Neural cell (in vitro differentiated cells): ENCODE measurements at regions not wholly inside any gene's neighbourhood (a gene's known extent, or its start where the extent isn't known, plus 50 kb on each side); places are given as distances from the start of the nearest gene placed in this dataset.

Experiments
- EZH2 ChIP-seq: fragments of 200-600, 300-800 bp; shearing (Covaris generic), sonication (generic); IDR thresholded peaks from 2 replicates; pipeline ENCODE4 v1.6.1; 2014; ENCODE audit warnings: antibody characterized with exemption, low read length, borderline replicate concordance, mild to moderate bottlenecking; ENCODE audit not compliant: insufficient read depth, poor library complexity, severe bottlenecking
- POLR2AphosphoS5 ChIP-seq: IDR thresholded peaks from 2 replicates; pipeline ENCODE4 v1.6.1; 2012
- RAD21 ChIP-seq: fragments of 450-650 bp; conservative IDR thresholded peaks from 2 replicates; pipeline ENCODE4 v1.6.1; 2014; ENCODE audit warnings: antibody characterized with exemption, mild to moderate bottlenecking, moderate library complexity
- REST ChIP-seq: IDR thresholded peaks from 2 replicates; pipeline ENCODE4 v1.6.1; 2012; ENCODE audit warnings: borderline replicate concordance
- TAF1 ChIP-seq: IDR thresholded peaks from 2 replicates; pipeline ENCODE4 v1.6.1; 2012; ENCODE audit warnings: low read depth
- TF ChIP-seq, protein P1 (sequence below): fragments of 450-650 bp; IDR thresholded peaks from 2 replicates; pipeline ENCODE4 v1.5.1; 2014; ENCODE audit warnings: antibody characterized with exemption, mild to moderate bottlenecking, moderate library complexity; ENCODE audit not compliant: poor library complexity, severe bottlenecking

- TF ChIP-seq EZH2 = no peak
- TF ChIP-seq REST = no peak
- no peak for TF ChIP-seq TAF1
- TF ChIP-seq, protein P1, sequence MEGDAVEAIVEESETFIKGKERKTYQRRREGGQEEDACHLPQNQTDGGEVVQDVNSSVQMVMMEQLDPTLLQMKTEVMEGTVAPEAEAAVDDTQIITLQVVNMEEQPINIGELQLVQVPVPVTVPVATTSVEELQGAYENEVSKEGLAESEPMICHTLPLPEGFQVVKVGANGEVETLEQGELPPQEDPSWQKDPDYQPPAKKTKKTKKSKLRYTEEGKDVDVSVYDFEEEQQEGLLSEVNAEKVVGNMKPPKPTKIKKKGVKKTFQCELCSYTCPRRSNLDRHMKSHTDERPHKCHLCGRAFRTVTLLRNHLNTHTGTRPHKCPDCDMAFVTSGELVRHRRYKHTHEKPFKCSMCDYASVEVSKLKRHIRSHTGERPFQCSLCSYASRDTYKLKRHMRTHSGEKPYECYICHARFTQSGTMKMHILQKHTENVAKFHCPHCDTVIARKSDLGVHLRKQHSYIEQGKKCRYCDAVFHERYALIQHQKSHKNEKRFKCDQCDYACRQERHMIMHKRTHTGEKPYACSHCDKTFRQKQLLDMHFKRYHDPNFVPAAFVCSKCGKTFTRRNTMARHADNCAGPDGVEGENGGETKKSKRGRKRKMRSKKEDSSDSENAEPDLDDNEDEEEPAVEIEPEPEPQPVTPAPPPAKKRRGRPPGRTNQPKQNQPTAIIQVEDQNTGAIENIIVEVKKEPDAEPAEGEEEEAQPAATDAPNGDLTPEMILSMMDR = no peak
- no peak for TF ChIP-seq POLR2AphosphoS5
- no peak for TF ChIP-seq RAD21
These were observed 73.4 kb upstream of the CDH12 start for GRCh38 chr5:22926574-22926973.
